ENCODE measurements at regions not wholly inside any gene's neighbourhood (a gene's known extent, or its start where the extent isn't known, plus 50 kb on each side); places are given as distances from the start of the nearest gene placed in this dataset.
"Not testable (repeated sequence)": the region's sequence is repeated elsewhere in the genome, so short reads cannot be mapped to it uniquely, and the experiment has no call there.

GRCh38 chr1:166698771-166699170 lies 140.5 kb upstream of the POGK start:
- no peak for DNase-seq (ENCODE audit: low read depth)

DNA sequence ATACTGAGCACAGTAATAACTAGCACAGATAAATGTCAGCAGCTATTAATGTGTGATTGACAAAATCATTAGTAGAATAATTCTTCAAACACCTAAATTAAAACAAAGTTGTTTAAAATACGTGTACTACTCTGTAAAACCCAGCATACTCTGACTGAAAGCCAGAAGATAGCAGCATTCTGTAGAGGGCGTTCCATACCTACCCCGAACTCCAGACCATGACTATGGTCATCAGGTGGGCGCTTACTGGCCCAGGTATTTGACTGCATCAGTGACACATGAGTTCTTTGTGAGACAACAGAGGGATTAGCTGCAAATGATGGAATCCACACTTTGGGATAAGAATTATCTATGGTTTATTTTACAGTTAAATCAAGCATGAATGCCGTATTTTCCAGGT lies 139.7 kb upstream of the POGK start:
- DNase-seq (ENCODE audit: low read depth) = no peak

GRCh38 chr1:166700696-166701095 lies 138.6 kb upstream of the POGK start:
- no peak for DNase-seq (ENCODE audit: low read depth)

GRCh38 chr1:166701603-166702100 lies 137.6 kb upstream of the POGK start:
- DNase-seq (ENCODE audit: low read depth) = no peak

DNA sequence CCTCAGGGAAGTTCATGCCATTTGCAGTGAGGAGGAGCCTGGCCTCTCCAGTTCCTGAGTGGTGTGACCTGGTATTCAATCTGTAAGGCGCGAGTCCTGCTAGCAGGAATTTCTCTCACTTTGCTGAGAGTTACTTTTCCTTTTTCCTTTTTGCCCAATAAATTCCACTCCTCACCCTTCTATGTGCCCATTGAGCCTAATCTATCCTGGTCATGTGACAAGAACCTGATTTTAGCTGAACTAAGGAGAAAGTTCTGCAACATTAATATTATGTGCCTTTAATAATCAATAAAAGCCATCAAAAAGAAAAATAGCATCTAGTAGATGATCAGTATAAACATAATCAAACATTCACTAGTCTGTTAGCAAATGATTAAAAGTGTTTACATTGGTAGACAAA lies 136.1 kb upstream of the POGK start:
- no peak for DNase-seq (ENCODE audit: low read depth)

GRCh38 chr1:166703726-166704462 lies 135.4 kb upstream of the POGK start:
- DNase-seq (ENCODE audit: low read depth) = no peak

- DNase-seq (ENCODE audit: low read depth) = no peak
These were observed 133.6 kb upstream of the POGK start for GRCh38 chr1:166705376-166706289.

- DNase-seq (ENCODE audit: low read depth) = no peak
These were observed 122.7 kb upstream of the POGK start for GRCh38 chr1:166716620-166717019.

DNA sequence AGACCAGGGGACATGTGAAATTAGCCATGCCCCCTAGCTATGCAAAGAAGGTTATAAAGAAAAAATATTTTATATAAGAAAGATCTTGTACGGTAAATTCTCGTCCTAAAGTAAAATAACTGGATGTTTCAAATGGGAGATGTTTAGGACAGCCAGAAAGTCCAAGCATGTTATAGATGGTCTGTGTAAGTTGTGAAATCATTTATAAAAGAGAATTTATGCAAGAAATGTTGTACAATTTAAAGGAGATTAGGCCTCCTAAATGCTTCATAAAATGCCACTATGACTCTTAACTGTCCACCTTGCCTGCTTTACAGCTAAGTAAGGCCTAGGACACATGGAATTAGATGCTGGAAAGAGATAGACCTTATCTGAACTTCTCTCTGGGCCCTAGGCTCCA lies 118.1 kb upstream of the POGK start:
- DNase-seq (ENCODE audit: low read depth) = no peak

DNA sequence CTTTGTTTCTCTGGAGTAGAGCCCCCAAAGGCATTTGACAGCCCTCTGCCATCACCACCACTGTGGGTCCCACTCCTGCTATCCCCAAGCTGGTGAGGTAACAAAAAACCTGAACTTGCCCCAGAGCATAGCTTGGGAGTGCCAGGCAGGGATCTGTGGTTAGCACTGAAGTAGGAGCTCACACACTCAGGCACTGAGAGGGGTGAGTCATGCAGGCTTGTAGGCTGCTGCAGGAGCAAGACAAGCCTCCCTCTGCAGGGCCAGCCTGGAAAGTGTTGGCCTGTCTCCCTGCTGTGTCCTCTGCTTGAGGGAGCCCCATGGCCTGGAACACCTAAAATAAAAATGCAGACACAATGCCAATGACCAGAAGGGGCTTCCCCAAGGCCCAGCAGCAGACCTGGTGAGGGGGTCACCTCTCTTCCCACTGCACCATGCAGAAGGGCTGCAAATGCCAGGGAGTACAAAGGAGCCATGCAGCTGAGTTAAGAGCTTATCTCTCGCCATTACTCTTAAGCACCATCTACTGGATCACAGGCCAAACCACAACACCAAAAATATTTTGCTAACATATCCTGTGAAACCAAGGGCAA lies 108.9 kb upstream of the POGK start:
- DNase-seq (ENCODE audit: low read depth) = no peak

DNA sequence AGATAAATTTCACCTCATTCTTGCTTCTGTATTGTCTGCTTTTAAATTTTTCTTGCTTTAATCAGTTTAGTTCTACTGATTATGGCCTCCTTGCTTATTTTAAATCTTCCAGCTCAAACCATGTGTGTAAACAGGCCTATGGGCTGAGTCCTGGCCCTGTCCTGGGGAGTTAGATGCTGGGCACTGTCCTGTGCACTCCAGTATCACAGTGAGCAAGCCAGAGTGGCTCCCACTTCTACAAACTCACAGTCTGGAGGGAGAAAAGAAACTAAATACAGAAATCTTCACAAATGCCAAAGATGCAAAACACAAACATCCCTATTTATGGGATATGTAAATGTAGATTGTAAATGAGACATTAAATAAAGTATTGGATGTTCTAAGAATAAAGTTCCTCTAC lies 101.1 kb upstream of the POGK start:
- no peak for DNase-seq (ENCODE audit: low read depth)

GRCh38 chr1:166738873-166739272 lies 100.4 kb upstream of the POGK start:
- DNase-seq (ENCODE audit: low read depth) = no peak

- no peak for DNase-seq (ENCODE audit: low read depth)
These were observed 98.5 kb upstream of the POGK start for GRCh38 chr1:166740668-166741276.

- no peak for DNase-seq (ENCODE audit: low read depth)
These were observed 76.0 kb upstream of the POGK start for GRCh38 chr1:166763318-166763717.

DNA sequence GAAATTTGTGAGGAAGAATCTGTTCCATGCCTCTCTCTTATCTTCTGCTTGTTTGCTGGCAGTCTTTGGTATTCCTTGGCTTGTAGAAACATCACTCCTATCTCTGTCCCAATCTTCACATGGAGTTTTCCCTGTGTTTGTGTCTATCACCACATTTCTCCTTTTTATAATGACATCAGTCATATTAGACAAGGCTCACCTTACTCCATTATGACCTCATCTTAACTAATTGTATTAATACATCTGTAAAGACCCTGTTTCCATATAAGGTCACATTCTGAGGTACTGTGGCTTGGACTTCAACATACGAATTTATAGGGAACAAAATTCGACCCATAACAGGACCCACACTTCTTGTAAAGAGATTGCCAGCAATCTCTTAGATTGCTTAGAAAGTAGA lies 72.3 kb upstream of the POGK start:
- DNase-seq (ENCODE audit: low read depth) = no peak

GRCh38 chr1:166784646-166785045 lies 54.6 kb upstream of the POGK start:
- DNase-seq (ENCODE audit: low read depth) = not testable (repeated sequence)

GRCh38 chr1:166785987-166786386 lies 53.3 kb upstream of the POGK start:
- DNase-seq (ENCODE audit: low read depth) = no peak

- DNase-seq (ENCODE audit: low read depth) = no peak
These were observed 50.0 kb upstream of the POGK start for GRCh38 chr1:166789286-166789685.
